ENCODE measurements at regions not wholly inside any gene's neighbourhood (a gene's known extent, or its start where the extent isn't known, plus 50 kb on each side); places are given as distances from the start of the nearest gene placed in this dataset.

GRCh38 chr9:90964101-90965020 is 162.7 kb downstream of the SYK start:
- no peak for DNase-seq (ENCODE audit: extremely low spot score)
- POLR2A ChIA-PET = no interaction called here
- TF ChIP-seq HDGF (IDR thresholded peaks at IDR 0.05; ENCODE audit: borderline replicate concordance) (no peak), LEF1 (IDR thresholded peaks at IDR 0.05; ENCODE audit: borderline replicate concordance) (no peak), SUZ12 (IDR thresholded peaks at IDR 0.05) (no peak), TARDBP (IDR thresholded peaks at IDR 0.05) (no peak), FOXA1 (IDR thresholded peaks at IDR 0.05) (no peak), FOXM1 (IDR thresholded peaks at IDR 0.05; ENCODE audit: borderline replicate concordance) (no peak), ARNT (IDR thresholded peaks at IDR 0.05) (no peak)
- CTCF ChIA-PET = no interaction called here

GRCh38 chr9:90965226-90966030 is 163.8 kb downstream of the SYK start:
- CTCF ChIA-PET = no interaction called here

DNA sequence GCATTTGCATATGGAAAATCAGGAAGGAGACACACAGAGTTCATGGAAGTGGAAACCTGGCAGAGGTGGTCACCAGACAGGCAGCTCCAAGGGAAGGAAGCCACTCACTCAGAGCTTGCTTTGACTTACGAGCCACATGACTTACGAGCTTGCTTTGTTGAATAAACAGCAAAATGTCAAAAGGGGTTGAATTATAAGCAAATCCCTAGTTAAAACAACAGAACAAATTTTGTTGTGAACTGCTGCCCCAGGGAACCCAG is 164.3 kb downstream of the SYK start:
- no peak for DNase-seq (ENCODE audit: extremely low spot score)
- POLR2A ChIA-PET = no interaction called here
- CTCF ChIA-PET = no interaction called here
- no peak for TF ChIP-seq SP1 (IDR thresholded peaks at IDR 0.05)
- no peak for TF ChIP-seq FOXA1 (IDR thresholded peaks at IDR 0.05)
- TF ChIP-seq BHLHE40 (IDR thresholded peaks at IDR 0.05; ENCODE audit: borderline replicate concordance) = no peak

More at GRCh38 chr9:90965226-90966030, 163.8 kb downstream of the SYK start:
- no peak for DNase-seq (ENCODE audit: extremely low spot score)
- POLR2A ChIA-PET = no interaction called here
- TF ChIP-seq ARNT (IDR thresholded peaks at IDR 0.05) (no peak), ZNF384 (IDR thresholded peaks at IDR 0.05) (no peak), CTBP1 (IDR thresholded peaks at IDR 0.05; ENCODE audit: borderline replicate concordance) (no peak), TARDBP (IDR thresholded peaks at IDR 0.05) (no peak), LEF1 (IDR thresholded peaks at IDR 0.05; ENCODE audit: borderline replicate concordance) (no peak), FOXM1 (IDR thresholded peaks at IDR 0.05; ENCODE audit: borderline replicate concordance) (no peak), FOXA1 (IDR thresholded peaks at IDR 0.05) (no peak), BHLHE40 (IDR thresholded peaks at IDR 0.05; ENCODE audit: borderline replicate concordance) (no peak), FOXK2 (IDR thresholded peaks at IDR 0.05) (no peak), HDGF (IDR thresholded peaks at IDR 0.05; ENCODE audit: borderline replicate concordance) (no peak), SP1 (IDR thresholded peaks at IDR 0.05) (no peak), NFRKB (IDR thresholded peaks at IDR 0.05) (no peak), L3MBTL2 (conservative IDR thresholded peaks at IDR 0.05) (no peak), ELF4 (IDR thresholded peaks at IDR 0.05) (no peak), PKNOX1 (IDR thresholded peaks at IDR 0.05) (no peak), SUZ12 (IDR thresholded peaks at IDR 0.05) (no peak)

GRCh38 chr9:90966480-90967144 is 165.0 kb downstream of the SYK start:
- TF ChIP-seq SP1 (IDR thresholded peaks at IDR 0.05) (no peak), LEF1 (IDR thresholded peaks at IDR 0.05; ENCODE audit: borderline replicate concordance) (no peak), FOXK2 (IDR thresholded peaks at IDR 0.05) (no peak), PKNOX1 (IDR thresholded peaks at IDR 0.05) (no peak), ELF4 (IDR thresholded peaks at IDR 0.05) (no peak), FOXM1 (IDR thresholded peaks at IDR 0.05; ENCODE audit: borderline replicate concordance) (no peak), SUZ12 (IDR thresholded peaks at IDR 0.05) (no peak), TARDBP (IDR thresholded peaks at IDR 0.05) (no peak), NFRKB (IDR thresholded peaks at IDR 0.05) (no peak), ARNT (IDR thresholded peaks at IDR 0.05) (no peak), HDGF (IDR thresholded peaks at IDR 0.05; ENCODE audit: borderline replicate concordance) (no peak), BHLHE40 (IDR thresholded peaks at IDR 0.05; ENCODE audit: borderline replicate concordance) (no peak), ZNF384 (IDR thresholded peaks at IDR 0.05) (no peak)
- CTCF ChIA-PET = no interaction called here
- no peak for DNase-seq (ENCODE audit: extremely low spot score)
- POLR2A ChIA-PET = no interaction called here

DNA sequence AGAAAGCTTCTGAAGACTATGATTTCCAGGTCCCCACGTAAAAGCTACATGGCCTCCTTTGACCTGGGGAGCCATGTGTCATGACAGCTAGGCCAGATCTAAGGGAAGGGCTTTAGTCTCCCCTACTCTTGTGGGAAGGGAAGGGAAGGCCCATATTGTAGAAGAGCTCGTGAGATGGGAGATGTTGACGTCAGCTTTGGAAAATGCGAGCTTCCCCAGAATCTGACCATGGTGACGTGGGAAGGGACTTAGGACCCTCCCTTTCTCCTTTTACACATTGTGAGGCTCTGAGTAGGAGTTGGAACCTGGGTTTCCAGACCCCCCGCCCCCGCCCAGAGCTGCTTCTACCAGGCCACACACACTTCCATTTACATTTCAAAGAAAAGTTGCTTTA is 165.5 kb downstream of the SYK start:
- DNase-seq (ENCODE audit: extremely low spot score) = no peak
- POLR2A ChIA-PET = no interaction called here
- CTCF ChIA-PET = no interaction called here
- TF ChIP-seq SP1 (IDR thresholded peaks at IDR 0.05) (no peak), ZNF384 (IDR thresholded peaks at IDR 0.05) (no peak), FOXK2 (IDR thresholded peaks at IDR 0.05) (no peak), TARDBP (IDR thresholded peaks at IDR 0.05) (no peak), FOXA1 (IDR thresholded peaks at IDR 0.05) (no peak), ARNT (IDR thresholded peaks at IDR 0.05) (no peak), HDGF (IDR thresholded peaks at IDR 0.05; ENCODE audit: borderline replicate concordance) (no peak), ELF4 (IDR thresholded peaks at IDR 0.05) (no peak), L3MBTL2 (conservative IDR thresholded peaks at IDR 0.05) (no peak), LEF1 (IDR thresholded peaks at IDR 0.05; ENCODE audit: borderline replicate concordance) (no peak), BHLHE40 (IDR thresholded peaks at IDR 0.05; ENCODE audit: borderline replicate concordance) (no peak), PKNOX1 (IDR thresholded peaks at IDR 0.05) (no peak), FOXM1 (IDR thresholded peaks at IDR 0.05; ENCODE audit: borderline replicate concordance) (no peak), CTBP1 (IDR thresholded peaks at IDR 0.05; ENCODE audit: borderline replicate concordance) (no peak), NFRKB (IDR thresholded peaks at IDR 0.05) (no peak), SUZ12 (IDR thresholded peaks at IDR 0.05) (no peak)

Data from HEK293T (cell line).